HepG2 (cell line): ENCODE measurements at regions not wholly inside any gene's neighbourhood (a gene's known extent, or its start where the extent isn't known, plus 50 kb on each side); places are given as distances from the start of the nearest gene placed in this dataset.

Source experiments
- ATAC-seq: fragments of 200-7000 bp; cut with Tn5 transposase; 3 replicates; pipeline ENCODE4 v1.9.1; 2020; ENCODE audit warnings: mild to moderate bottlenecking, moderate library complexity
- BruUV-seq: library from RNA; stranded (reverse); fragments of 400-500 nt; replicated peaks from 2 replicates; lab custom pipeline; 2021; lab: Mats Ljungman, UMichigan
- CTCF ChIA-PET: fragments of 300-600 bp; formaldehyde crosslinking; extraction: SDS; loops from one replicate; lab custom pipeline; 2021; ENCODE audit warnings: low total read pairs, inconsistent platforms, low intra/inter-chr PET ratio; lab: Yijun Ruan, JAX
- POLR2A ChIA-PET: fragments of 350-600 bp; sonication (Branson Sonifier 250); formaldehyde crosslinking; loops from one replicate; lab custom pipeline; 2020; ENCODE audit warnings: antibody characterized with exemption, inconsistent platforms; lab: Yijun Ruan, JAX
- DNase-seq: peaks from one replicate; pipeline ENCODE4 v3.0.0-alpha.2; 2015; ENCODE audit warnings: low spot score
- FAIRE-seq: peaks from 3 replicates; lab custom pipeline; 2011; peaks lifted over from hg19 to GRCh38; lab: Jason Lieb, UNC
- H2AFZ ChIP-seq: one replicate; pipeline ENCODE4 v1.6.1; 2011; ENCODE audit warnings: low read length, inconsistent platforms
- H3K27ac ChIP-seq: fragments of 300-600 bp; 3 replicates; pipeline ENCODE4 v1.8.0; 2011; ENCODE audit warnings: mixed run types, mild to moderate bottlenecking, mixed read lengths, low read length, inconsistent platforms; ENCODE audit not compliant: insufficient read depth; ENCODE audit errors: extremely low read length
- H3K27me3 ChIP-seq, 2 experiments: fragments of 200-600 bp in 1 of 2; 2 replicates in 1 of 2; 3 replicates in 1 of 2; pipeline versions ENCODE4 v1.6.0 to v1.8.0; 2011; ENCODE audit warnings: low read length in 2 of 2, mild to moderate bottlenecking in 2 of 2, moderate library complexity in 2 of 2, inconsistent platforms in 1 of 2; ENCODE audit not compliant: insufficient read depth in 2 of 2, control insufficient read depth in 1 of 2
- H3K36me3 ChIP-seq, 2 experiments: fragments of 200-600 bp in 1 of 2; replicated peaks in 1 of 2; 2 replicates in 1 of 2; 3 replicates in 1 of 2; pipeline versions ENCODE4 v1.5.1 to v1.8.0; 2011; ENCODE audit warnings: low read length in 2 of 2, inconsistent platforms in 1 of 2; ENCODE audit not compliant: insufficient read depth in 2 of 2, control insufficient read depth in 1 of 2
- H3K4me1 ChIP-seq: 2 replicates; pipeline ENCODE4 v1.5.1; 2012; ENCODE audit warnings: low read length, inconsistent platforms; ENCODE audit not compliant: insufficient read depth
- H3K4me2 ChIP-seq: 2 replicates; pipeline ENCODE4 v1.6.0; 2011; ENCODE audit warnings: low read depth, low read length, inconsistent platforms
- H3K4me3 ChIP-seq, 3 experiments: fragments of 200-600 bp in 1 of 3; sonication (generic), shearing (Covaris generic) in 1 of 3; replicated peaks in 1 of 3; 2 replicates each; pipeline ENCODE4 v1.5.1; 2011 to 2016; ENCODE audit warnings: low read length in 3 of 3, inconsistent platforms in 2 of 3, low read depth in 2 of 3, mild to moderate bottlenecking in 2 of 3, control low read depth in 1 of 3, mixed read lengths in 1 of 3; ENCODE audit not compliant: insufficient read depth in 1 of 3
- H3K79me2 ChIP-seq: one replicate; pipeline ENCODE4 v1.6.1; 2011; ENCODE audit warnings: low read length, inconsistent platforms; ENCODE audit not compliant: insufficient read depth
- H3K9ac ChIP-seq: 2 replicates; pipeline ENCODE4 v1.6.0; 2011; ENCODE audit warnings: mild to moderate bottlenecking, low read depth, low read length, inconsistent platforms; ENCODE audit not compliant: insufficient read depth
- H3K9me3 ChIP-seq: 2 replicates; pipeline ENCODE4 v1.5.1; 2012; ENCODE audit warnings: mild to moderate bottlenecking, low read length
- H4K20me1 ChIP-seq: 2 replicates; pipeline ENCODE4 v1.6.0; 2011; ENCODE audit warnings: inconsistent platforms, mild to moderate bottlenecking, low read length, moderate library complexity; ENCODE audit not compliant: insufficient read depth
- ARID3A ChIP-seq: IDR thresholded peaks from 2 replicates; pipeline ENCODE4 v1.6.1; 2012; ENCODE audit warnings: low read depth, low read length, improper control_type of control experiment
- EED ChIP-seq: sonication (generic); formaldehyde crosslinking; IDR thresholded peaks from 2 replicates; pipeline ENCODE4 v1.5.0; 2020; ENCODE audit warnings: mild to moderate bottlenecking, missing genetic modification reagents
- FIP1L1 ChIP-seq: fragments of 200-400 bp; formaldehyde crosslinking; IDR thresholded peaks from 2 replicates; pipeline ENCODE4 v1.6.1; 2018; ENCODE audit warnings: low read depth, mild to moderate bottlenecking, low read length, moderate library complexity, borderline replicate concordance; ENCODE audit not compliant: insufficient read depth
- FOXA1 ChIP-seq, 2 experiments: fragments of 450-650 bp in 1 of 2; sonication (generic) in 1 of 2; formaldehyde crosslinking in 1 of 2; IDR thresholded peaks; 2 replicates each; pipeline versions ENCODE4 v1.4.0 to v1.6.1; 2016 to 2020; ENCODE audit warnings: missing genetic modification reagents in 1 of 2
- HOXA7 ChIP-seq: sonication (generic); formaldehyde crosslinking; IDR thresholded peaks from 2 replicates; pipeline ENCODE4 v1.8.1; 2022; ENCODE audit warnings: mild to moderate bottlenecking, missing genetic modification reagents, moderate library complexity
- IRF2 ChIP-seq: IDR thresholded peaks from 2 replicates; pipeline ENCODE4 v1.6.1; 2018; ENCODE audit warnings: missing genetic modification reagents, missing compliant biosample characterization
- KDM5B ChIP-seq: sonication (generic); formaldehyde crosslinking; IDR thresholded peaks from 2 replicates; pipeline ENCODE4 v1.4.0; 2020; ENCODE audit warnings: missing genetic modification reagents, mild to moderate bottlenecking, borderline replicate concordance
- NCOA2 ChIP-seq: sonication (generic); formaldehyde crosslinking; IDR thresholded peaks from 2 replicates; pipeline ENCODE4 v1.8.0; 2022; ENCODE audit warnings: inconsistent platforms
- U2AF1 ChIP-seq: fragments of 200-400 bp; formaldehyde crosslinking; optimal IDR thresholded peaks from 2 replicates; pipeline ENCODE3; 2017; ENCODE audit warnings: mild to moderate bottlenecking, low read depth, low read length
- ZNF530 ChIP-seq: sonication (generic); formaldehyde crosslinking; IDR thresholded peaks from 2 replicates; pipeline ENCODE4 v1.5.0; 2020; ENCODE audit warnings: low read depth, mild to moderate bottlenecking, missing genetic modification reagents
- ZNF777 ChIP-seq: sonication (generic); formaldehyde crosslinking; IDR thresholded peaks from 2 replicates; pipeline ENCODE4 v1.4.0; 2020; ENCODE audit warnings: missing genetic modification reagents
- ZNF83 ChIP-seq: sonication (generic); formaldehyde crosslinking; IDR thresholded peaks from 2 replicates; pipeline ENCODE4 v1.4.0; 2020; ENCODE audit warnings: missing genetic modification reagents, mild to moderate bottlenecking, borderline replicate concordance
- WGBS: methylation state at CpG from one replicate; pipeline ENCODE4 v1.1.6; 2017; ENCODE audit warnings: low lambda C conversion rate; 5-methylcytosine and 5-hydroxymethylcytosine counted together
- in situ Hi-C: cut with HindIII; loops from 2 replicates; pipeline ENCODE4 v1.10.0; 2017; ENCODE audit warnings: low pct_unique_long_range_greater_than_20kb; ENCODE audit not compliant: extremely low pct_ligation_motif_present
- intact Hi-C: fragments of 100-400 bp; cut with micrococcal nuclease; formaldehyde crosslinking; loops from one replicate; pipeline ENCODE4 v1.10.0; 2022; ENCODE audit not compliant: unreplicated experiment
- TF ChIP-seq, protein P1 (sequence below): sonication (generic); formaldehyde crosslinking; IDR thresholded peaks from 2 replicates; pipeline ENCODE4 v1.4.0; 2020; ENCODE audit warnings: missing genetic modification reagents

DNA sequence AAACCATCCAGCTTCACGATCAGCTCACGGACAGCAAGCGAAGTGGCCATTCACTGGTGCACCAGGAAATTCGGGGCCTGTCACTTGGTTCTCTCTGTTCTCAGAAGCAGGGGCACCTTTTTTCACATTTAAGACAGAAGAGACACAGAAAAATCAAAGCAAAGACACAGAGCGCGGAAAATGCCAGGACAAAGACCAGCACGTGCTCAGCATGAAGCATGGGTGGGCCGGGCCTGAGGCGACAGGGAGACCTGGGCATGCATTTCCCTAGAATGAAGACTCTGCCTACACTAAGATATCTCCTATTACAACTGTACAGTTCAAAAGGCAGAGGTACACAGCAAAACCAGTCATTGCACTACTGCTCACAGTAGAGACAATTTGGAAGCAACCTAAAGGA is 117.4 kb upstream of the ID2 start:
- 81% methylated on average over 9 of the region's 9 CpGs for WGBS
- no peak overlapping the region for H2AFZ ChIP-seq
- intact Hi-C loops (no loop called here), in situ Hi-C loops (no loop called here)
- TF ChIP-seq IRF2: no peak
- TF ChIP-seq ARID3A: no peak
- no peak for TF ChIP-seq ZNF530
- TF ChIP-seq, protein P1, sequence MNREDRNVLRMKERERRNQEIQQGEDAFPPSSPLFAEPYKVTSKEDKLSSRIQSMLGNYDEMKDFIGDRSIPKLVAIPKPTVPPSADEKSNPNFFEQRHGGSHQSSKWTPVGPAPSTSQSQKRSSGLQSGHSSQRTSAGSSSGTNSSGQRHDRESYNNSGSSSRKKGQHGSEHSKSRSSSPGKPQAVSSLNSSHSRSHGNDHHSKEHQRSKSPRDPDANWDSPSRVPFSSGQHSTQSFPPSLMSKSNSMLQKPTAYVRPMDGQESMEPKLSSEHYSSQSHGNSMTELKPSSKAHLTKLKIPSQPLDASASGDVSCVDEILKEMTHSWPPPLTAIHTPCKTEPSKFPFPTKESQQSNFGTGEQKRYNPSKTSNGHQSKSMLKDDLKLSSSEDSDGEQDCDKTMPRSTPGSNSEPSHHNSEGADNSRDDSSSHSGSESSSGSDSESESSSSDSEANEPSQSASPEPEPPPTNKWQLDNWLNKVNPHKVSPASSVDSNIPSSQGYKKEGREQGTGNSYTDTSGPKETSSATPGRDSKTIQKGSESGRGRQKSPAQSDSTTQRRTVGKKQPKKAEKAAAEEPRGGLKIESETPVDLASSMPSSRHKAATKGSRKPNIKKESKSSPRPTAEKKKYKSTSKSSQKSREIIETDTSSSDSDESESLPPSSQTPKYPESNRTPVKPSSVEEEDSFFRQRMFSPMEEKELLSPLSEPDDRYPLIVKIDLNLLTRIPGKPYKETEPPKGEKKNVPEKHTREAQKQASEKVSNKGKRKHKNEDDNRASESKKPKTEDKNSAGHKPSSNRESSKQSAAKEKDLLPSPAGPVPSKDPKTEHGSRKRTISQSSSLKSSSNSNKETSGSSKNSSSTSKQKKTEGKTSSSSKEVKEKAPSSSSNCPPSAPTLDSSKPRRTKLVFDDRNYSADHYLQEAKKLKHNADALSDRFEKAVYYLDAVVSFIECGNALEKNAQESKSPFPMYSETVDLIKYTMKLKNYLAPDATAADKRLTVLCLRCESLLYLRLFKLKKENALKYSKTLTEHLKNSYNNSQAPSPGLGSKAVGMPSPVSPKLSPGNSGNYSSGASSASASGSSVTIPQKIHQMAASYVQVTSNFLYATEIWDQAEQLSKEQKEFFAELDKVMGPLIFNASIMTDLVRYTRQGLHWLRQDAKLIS (CRISPR knock-in tag): no peak
- no peak for TF ChIP-seq ZNF777 (CRISPR knock-in tag)
- no peak for TF ChIP-seq FOXA1 (IDR thresholded peaks at IDR 0.05)
- TF ChIP-seq FOXA1 (CRISPR knock-in tag; IDR thresholded peaks at IDR 0.05): no peak
- TF ChIP-seq EED (CRISPR knock-in tag): no peak
- no peak for TF ChIP-seq NCOA2 (CRISPR knock-in tag)
- no peak for TF ChIP-seq ZNF83 (CRISPR knock-in tag)
- TF ChIP-seq KDM5B (CRISPR knock-in tag): no peak
- TF ChIP-seq U2AF1: no peak
- TF ChIP-seq FIP1L1: no peak
- no peak for TF ChIP-seq HOXA7
- FAIRE-seq: no peak
- no peak overlapping the region for H3K9ac ChIP-seq
- H3K79me2 ChIP-seq: no peaks in the 10 kb centered on the region
- H3K4me2 ChIP-seq: no peak overlapping the region
- no peaks in the 10 kb centered on the region for H4K20me1 ChIP-seq
- H3K27me3 ChIP-seq: peaks cover 4 to 20% of the 10 kb centered on the region in 2 experiments; a peak in 4 of 5 replicates
- no peak overlapping the region for H3K27ac ChIP-seq
- H3K9me3 ChIP-seq: no peaks in the 10 kb centered on the region
- ChIA-PET POLR2A (interaction anchor here (1.1 kb wide), 1 partner anchor 116 kb away, joined by 3 read pairs; no protein-coding TSS in a partner anchor), CTCF (no interaction called here)
- BruUV-seq: no TSS peak
- H3K4me1 ChIP-seq: no peaks in the 10 kb centered on the region
- DNase-seq: no peak
- no peak for ATAC-seq
- H3K4me3 ChIP-seq: no peak overlapping the region
- H3K36me3 ChIP-seq: no peaks in the 10 kb centered on the region
